GM12878 (cell line): ENCODE measurements at regions not wholly inside any gene's neighbourhood (a gene's known extent, or its start where the extent isn't known, plus 50 kb on each side); places are given as distances from the start of the nearest gene placed in this dataset.

ENCODE experiments used
- ATAC-seq: fragments of 200-7000 bp; cut with Tn5 transposase; 3 replicates; pipeline ENCODE4 v1.9.1; 2020; ENCODE audit warnings: mild to moderate bottlenecking, moderate library complexity
- BruUV-seq: library from RNA; stranded (reverse); fragments of 400-500 nt; replicated peaks from 2 replicates; lab custom pipeline; 2021; lab: Mats Ljungman, UMichigan
- CTCF ChIA-PET: fragments of 300-600 bp; sonication (Branson Sonifier 250); formaldehyde crosslinking; extraction: SDS; loops from one replicate; lab custom pipeline; 2021; ENCODE audit warnings: inconsistent platforms; lab: Yijun Ruan, JAX
- POLR2A ChIA-PET: fragments of 350-600 bp; formaldehyde crosslinking; extraction: SDS; loops from one replicate; lab custom pipeline; 2021; ENCODE audit warnings: inconsistent platforms; lab: Charles Lee
- RAD21 ChIA-PET: fragments of 300-600 bp; sonication (Branson Sonifier 250); formaldehyde crosslinking; loops from one replicate; lab custom pipeline; 2023; ENCODE audit warnings: antibody characterized with exemption; ENCODE audit not compliant: unreplicated experiment; lab: Charles Lee
- SMC1A ChIA-PET: fragments of 300-600 bp; sonication (Branson Sonifier 250); formaldehyde crosslinking; loops from one replicate; lab custom pipeline; 2023; ENCODE audit not compliant: unreplicated experiment, uncharacterized antibody; lab: Charles Lee
- DNase-seq: peaks from one replicate; pipeline ENCODE4 v3.0.0-alpha.2; 2011; ENCODE audit warnings: low read depth, low spot score
- FAIRE-seq: peaks from 3 replicates; lab custom pipeline; 2011; peaks lifted over from hg19 to GRCh38; lab: Jason Lieb, UNC
- H2AFZ ChIP-seq: 2 replicates; pipeline ENCODE4 v1.6.0; 2011; ENCODE audit warnings: low read depth, low read length, control low read depth; ENCODE audit not compliant: control insufficient read depth
- H3K27ac ChIP-seq: 2 replicates; pipeline ENCODE4 v1.5.1; 2011; ENCODE audit warnings: control low read depth; ENCODE audit not compliant: control insufficient read depth, insufficient read depth
- H3K27me3 ChIP-seq, 2 experiments: replicated peaks in 1 of 2; 2 replicates each; pipeline versions ENCODE4 v1.6.0 to v1.6.1; 2011; ENCODE audit warnings: low read length in 1 of 2; ENCODE audit not compliant: control insufficient read depth in 2 of 2, insufficient read depth in 2 of 2
- H3K36me3 ChIP-seq, 2 experiments: 2 replicates each; pipeline ENCODE4 v1.5.1; 2011; ENCODE audit warnings: low read length in 1 of 2; ENCODE audit not compliant: control insufficient read depth in 2 of 2, insufficient read depth in 2 of 2
- H3K4me1 ChIP-seq: 2 replicates; pipeline ENCODE4 v1.6.1; 2011; ENCODE audit warnings: mild to moderate bottlenecking, low read length, moderate library complexity, mixed read lengths; ENCODE audit not compliant: control insufficient read depth, insufficient read depth
- H3K4me2 ChIP-seq: 2 replicates; pipeline ENCODE4 v1.6.0; 2011; ENCODE audit warnings: control low read depth; ENCODE audit not compliant: control insufficient read depth, insufficient read depth
- H3K4me3 ChIP-seq: fragments of 200-600 bp; sonication (generic); 2 replicates; pipeline ENCODE4 v1.5.1; 2016
- H3K79me2 ChIP-seq: 2 replicates; pipeline ENCODE4 v1.6.0; 2011; ENCODE audit warnings: low read length; ENCODE audit not compliant: control insufficient read depth, insufficient read depth
- H3K9ac ChIP-seq: 2 replicates; pipeline ENCODE4 v1.8.0; 2011; ENCODE audit warnings: low read length, control low read depth, mixed read lengths; ENCODE audit not compliant: control insufficient read depth, insufficient read depth
- H3K9me3 ChIP-seq: replicated peaks from 3 replicates; pipeline ENCODE4 v1.5.1; 2011; ENCODE audit warnings: mild to moderate bottlenecking, low read length; ENCODE audit not compliant: control insufficient read depth, insufficient read depth
- H4K20me1 ChIP-seq: 2 replicates; pipeline ENCODE4 v1.6.0; 2011; ENCODE audit not compliant: control insufficient read depth, insufficient read depth
- CHD2 ChIP-seq: IDR thresholded peaks from 2 replicates; pipeline ENCODE4 v1.6.1; 2011; ENCODE audit warnings: low read depth, low read length, improper control_type of control experiment, borderline replicate concordance
- FOS ChIP-seq: IDR thresholded peaks from 3 replicates; pipeline ENCODE4 v1.6.1; 2011; ENCODE audit warnings: borderline replicate concordance; ENCODE audit not compliant: insufficient read length; ENCODE audit errors: extremely low read depth
- HCFC1 ChIP-seq: fragments of 150-350 bp; IDR thresholded peaks from 2 replicates; pipeline ENCODE4 v1.6.1; 2014; ENCODE audit warnings: low read length
- JUNB ChIP-seq: IDR thresholded peaks from 2 replicates; pipeline ENCODE4 v1.6.1; 2016; ENCODE audit warnings: antibody characterized with exemption, mild to moderate bottlenecking
- MTA2 ChIP-seq: fragments of 450-650 bp; IDR thresholded peaks from 2 replicates; pipeline ENCODE4 v1.6.1; 2016; ENCODE audit warnings: low read depth, mild to moderate bottlenecking, moderate library complexity
- MXI1 ChIP-seq: fragments of 150-350 bp; IDR thresholded peaks from 2 replicates; pipeline ENCODE4 v1.6.1; 2011; ENCODE audit warnings: low read depth, mild to moderate bottlenecking, inconsistent platforms, low read length, improper control_type of control experiment
- MYC ChIP-seq: IDR thresholded peaks from 2 replicates; pipeline ENCODE4 v1.6.1; 2011; ENCODE audit warnings: mild to moderate bottlenecking, low read length, moderate library complexity, inconsistent platforms; ENCODE audit not compliant: insufficient read depth, insufficient replicate concordance, insufficient read length, severe bottlenecking
- POLR2A ChIP-seq: IDR thresholded peaks from 2 replicates; pipeline ENCODE4 v1.6.1; 2011; ENCODE audit warnings: low read depth, mild to moderate bottlenecking, low read length
- ZNF217 ChIP-seq: fragments of 450-650 bp; IDR thresholded peaks from 2 replicates; pipeline ENCODE4 v1.6.1; 2017; ENCODE audit warnings: antibody characterized with exemption, mild to moderate bottlenecking
- ZNF24 ChIP-seq: fragments of 450-650 bp; IDR thresholded peaks from 2 replicates; pipeline ENCODE4 v1.6.1; 2017; ENCODE audit warnings: antibody characterized with exemption, mild to moderate bottlenecking
- ZNF384 ChIP-seq: IDR thresholded peaks from 2 replicates; pipeline ENCODE4 v1.6.1; 2012; ENCODE audit warnings: low read depth, mild to moderate bottlenecking, low read length, improper control_type of control experiment, borderline replicate concordance
- ZNF622 ChIP-seq: fragments of 450-650 bp; IDR thresholded peaks from 2 replicates; pipeline ENCODE4 v1.6.1; 2017; ENCODE audit warnings: mild to moderate bottlenecking, inconsistent platforms
- WGBS: methylation state at CpG from one replicate; pipeline ENCODE4 v1.1.6; 2016; ENCODE audit warnings: low lambda C conversion rate; ENCODE audit not compliant: insufficient replicate concordance, insufficient coverage; ENCODE audit errors: missing lambda C conversion rate; 5-methylcytosine and 5-hydroxymethylcytosine counted together
- in situ Hi-C: fragments of 300-500 bp; cut with MboI; formaldehyde crosslinking; loops from 9 replicates; pipeline ENCODE4 v1.14.3; 2018; ENCODE audit warnings: mixed read lengths
- intact Hi-C: fragments of 100-400 bp; cut with micrococcal nuclease; formaldehyde crosslinking; loops from one replicate; pipeline ENCODE4 v1.14.2; 2022; ENCODE audit not compliant: unreplicated experiment
- TF ChIP-seq, protein P1 (sequence below): fragments of 150-350 bp; IDR thresholded peaks from 2 replicates; pipeline ENCODE4 v1.6.1; 2014; ENCODE audit warnings: mild to moderate bottlenecking, low read depth, low read length
- TF ChIP-seq, protein P2 (sequence below): fragments of 450-650 bp; formaldehyde crosslinking; IDR thresholded peaks from 2 replicates; pipeline ENCODE4 v1.5.0; 2022; ENCODE audit warnings: mild to moderate bottlenecking, missing genetic modification characterization

DNA sequence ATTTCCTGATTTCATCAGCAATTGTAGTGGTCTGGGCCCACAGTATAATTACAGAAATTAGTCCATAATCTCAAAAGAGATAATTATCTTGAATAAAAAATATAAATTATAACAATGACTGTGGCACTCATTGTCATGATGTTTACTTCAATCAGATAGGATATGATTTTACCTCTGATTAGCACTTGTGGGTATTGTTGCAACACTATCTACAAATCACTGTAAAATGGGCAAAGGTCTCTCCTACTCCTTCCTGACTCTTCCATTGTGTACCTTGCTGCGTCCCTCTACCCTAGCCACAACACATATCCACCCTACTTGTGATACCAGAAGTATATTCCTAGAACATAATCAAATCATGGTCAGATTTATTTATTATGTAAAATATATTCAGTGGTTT lies 200.9 kb upstream of the TRIB2 start:
- CTCF ChIA-PET, result interaction anchor here (1.2 kb wide), 1 partner anchor 416 kb away, joined by 3 read pairs; no protein-coding TSS in a partner anchor
- no peak for FAIRE-seq
- ATAC-seq, result no peak
- no peak overlapping the region for H3K27ac ChIP-seq
- no peaks in the 10 kb centered on the region for H3K4me1 ChIP-seq
- no peak overlapping the region for H2AFZ ChIP-seq
- no peak for DNase-seq
- no peak for TF ChIP-seq MXI1
- TF ChIP-seq FOS, result no peak
- TF ChIP-seq ZNF24, result no peak
- TF ChIP-seq, protein P1, sequence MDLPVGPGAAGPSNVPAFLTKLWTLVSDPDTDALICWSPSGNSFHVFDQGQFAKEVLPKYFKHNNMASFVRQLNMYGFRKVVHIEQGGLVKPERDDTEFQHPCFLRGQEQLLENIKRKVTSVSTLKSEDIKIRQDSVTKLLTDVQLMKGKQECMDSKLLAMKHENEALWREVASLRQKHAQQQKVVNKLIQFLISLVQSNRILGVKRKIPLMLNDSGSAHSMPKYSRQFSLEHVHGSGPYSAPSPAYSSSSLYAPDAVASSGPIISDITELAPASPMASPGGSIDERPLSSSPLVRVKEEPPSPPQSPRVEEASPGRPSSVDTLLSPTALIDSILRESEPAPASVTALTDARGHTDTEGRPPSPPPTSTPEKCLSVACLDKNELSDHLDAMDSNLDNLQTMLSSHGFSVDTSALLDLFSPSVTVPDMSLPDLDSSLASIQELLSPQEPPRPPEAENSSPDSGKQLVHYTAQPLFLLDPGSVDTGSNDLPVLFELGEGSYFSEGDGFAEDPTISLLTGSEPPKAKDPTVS, result no peak
- TF ChIP-seq ZNF384, result no peak
- no peak for TF ChIP-seq HCFC1
- no peak for TF ChIP-seq ZNF217
- TF ChIP-seq MYC, result no peak
- TF ChIP-seq, protein P2, sequence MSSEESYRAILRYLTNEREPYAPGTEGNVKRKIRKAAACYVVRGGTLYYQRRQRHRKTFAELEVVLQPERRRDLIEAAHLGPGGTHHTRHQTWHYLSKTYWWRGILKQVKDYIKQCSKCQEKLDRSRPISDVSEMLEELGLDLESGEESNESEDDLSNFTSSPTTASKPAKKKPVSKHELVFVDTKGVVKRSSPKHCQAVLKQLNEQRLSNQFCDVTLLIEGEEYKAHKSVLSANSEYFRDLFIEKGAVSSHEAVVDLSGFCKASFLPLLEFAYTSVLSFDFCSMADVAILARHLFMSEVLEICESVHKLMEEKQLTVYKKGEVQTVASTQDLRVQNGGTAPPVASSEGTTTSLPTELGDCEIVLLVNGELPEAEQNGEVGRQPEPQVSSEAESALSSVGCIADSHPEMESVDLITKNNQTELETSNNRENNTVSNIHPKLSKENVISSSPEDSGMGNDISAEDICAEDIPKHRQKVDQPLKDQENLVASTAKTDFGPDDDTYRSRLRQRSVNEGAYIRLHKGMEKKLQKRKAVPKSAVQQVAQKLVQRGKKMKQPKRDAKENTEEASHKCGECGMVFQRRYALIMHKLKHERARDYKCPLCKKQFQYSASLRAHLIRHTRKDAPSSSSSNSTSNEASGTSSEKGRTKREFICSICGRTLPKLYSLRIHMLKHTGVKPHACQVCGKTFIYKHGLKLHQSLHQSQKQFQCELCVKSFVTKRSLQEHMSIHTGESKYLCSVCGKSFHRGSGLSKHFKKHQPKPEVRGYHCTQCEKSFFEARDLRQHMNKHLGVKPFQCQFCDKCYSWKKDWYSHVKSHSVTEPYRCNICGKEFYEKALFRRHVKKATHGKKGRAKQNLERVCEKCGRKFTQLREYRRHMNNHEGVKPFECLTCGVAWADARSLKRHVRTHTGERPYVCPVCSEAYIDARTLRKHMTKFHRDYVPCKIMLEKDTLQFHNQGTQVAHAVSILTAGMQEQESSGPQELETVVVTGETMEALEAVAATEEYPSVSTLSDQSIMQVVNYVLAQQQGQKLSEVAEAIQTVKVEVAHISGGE (CRISPR knock-in tag), result no peak
- no peak for TF ChIP-seq POLR2A
- no peak for TF ChIP-seq ZNF622
- no peak for TF ChIP-seq JUNB
- TF ChIP-seq CHD2, result no peak
- TF ChIP-seq MTA2, result no peak
- TF ChIP-seq, all 136 proteins: peak for 0
- 7% methylated on average over 1 of the region's 1 CpG for WGBS
- BruUV-seq, result no TSS peak
- ChIA-PET SMC1A (no interaction called here), RAD21 (no interaction called here), POLR2A (no interaction called here)
- H3K9me3 ChIP-seq, result no peaks in the 10 kb centered on the region
- no peak overlapping the region for H3K4me3 ChIP-seq
- H3K4me2 ChIP-seq, result no peak overlapping the region
- H4K20me1 ChIP-seq, result no peaks in the 10 kb centered on the region
- H3K27me3 ChIP-seq, result no peaks in the 10 kb centered on the region
- in situ Hi-C loops (no loop called here), intact Hi-C loops (no loop called here)
- no peaks in the 10 kb centered on the region for H3K79me2 ChIP-seq
- no peak overlapping the region for H3K9ac ChIP-seq
- no peaks in the 10 kb centered on the region for H3K36me3 ChIP-seq
